NOMO-1 (cell line): ENCODE measurements at regions not wholly inside any gene's neighbourhood (a gene's known extent, or its start where the extent isn't known, plus 50 kb on each side); places are given as distances from the start of the nearest gene placed in this dataset.

ENCODE experiments used
- DNase-seq, 2 experiments: peaks; one replicate each; lab custom pipeline; 2025; ENCODE audit not compliant: unreplicated experiment in 2 of 2; lab: John Stamatoyannopoulos, UW

DNA sequence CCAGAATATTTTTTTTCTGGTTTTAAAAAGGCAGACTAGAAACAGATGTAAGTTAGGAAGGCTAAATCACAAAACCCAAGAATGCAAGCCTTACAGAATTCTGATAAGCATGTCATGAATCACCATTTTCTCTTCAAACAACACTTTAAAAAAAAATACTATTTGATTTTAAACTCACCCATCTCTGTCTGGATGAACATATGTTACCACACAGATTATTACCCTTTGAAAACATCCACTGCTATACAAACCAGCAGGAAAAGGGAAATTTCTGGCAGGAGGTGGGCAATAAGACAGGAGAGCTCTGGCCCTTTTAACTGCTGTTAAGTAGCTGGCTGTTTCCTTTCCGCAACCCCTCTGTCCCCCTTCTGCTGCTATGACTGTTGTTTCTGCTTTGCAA lies 317.7 kb upstream of the NOCT start:
- DNase-seq = no peak

DNA sequence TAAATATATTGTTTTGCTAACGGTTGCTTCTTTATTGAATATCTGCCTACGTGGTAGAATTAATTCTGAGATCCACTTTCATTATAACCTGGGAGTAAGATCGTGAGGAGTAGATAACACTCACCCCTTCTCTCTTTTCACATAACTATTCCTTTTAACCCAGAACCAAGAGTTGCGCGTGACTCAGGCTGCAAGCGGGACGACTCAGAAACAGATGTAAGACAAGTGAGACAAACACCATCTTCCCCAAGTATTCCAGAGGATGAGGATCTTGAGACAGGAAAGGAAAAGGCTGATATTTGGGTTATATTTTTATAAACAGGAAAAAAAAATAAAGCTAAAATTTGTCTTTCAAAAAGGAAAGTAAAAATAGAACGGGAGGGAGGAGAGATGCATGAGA lies 318.8 kb upstream of the NOCT start:
- DNase-seq = no peak

DNA sequence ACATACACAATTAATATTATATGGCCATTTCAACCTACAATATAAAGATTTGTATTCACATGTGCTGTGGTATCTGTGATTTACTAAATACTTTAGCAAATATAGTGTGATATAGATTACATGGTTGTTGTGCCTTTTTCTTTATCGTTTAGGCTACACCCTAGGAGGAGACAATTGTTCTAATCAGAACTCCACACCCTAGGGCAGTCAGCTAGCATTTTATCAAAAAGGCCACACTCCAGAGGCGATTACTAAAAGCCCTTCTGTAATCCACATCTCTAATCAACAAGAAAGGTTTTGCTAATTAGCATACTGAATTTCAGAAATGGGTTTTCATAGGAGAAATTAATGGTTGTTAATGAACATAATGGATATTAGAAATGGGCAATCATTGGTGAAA lies 319.5 kb upstream of the NOCT start:
- DNase-seq = no peak

DNA sequence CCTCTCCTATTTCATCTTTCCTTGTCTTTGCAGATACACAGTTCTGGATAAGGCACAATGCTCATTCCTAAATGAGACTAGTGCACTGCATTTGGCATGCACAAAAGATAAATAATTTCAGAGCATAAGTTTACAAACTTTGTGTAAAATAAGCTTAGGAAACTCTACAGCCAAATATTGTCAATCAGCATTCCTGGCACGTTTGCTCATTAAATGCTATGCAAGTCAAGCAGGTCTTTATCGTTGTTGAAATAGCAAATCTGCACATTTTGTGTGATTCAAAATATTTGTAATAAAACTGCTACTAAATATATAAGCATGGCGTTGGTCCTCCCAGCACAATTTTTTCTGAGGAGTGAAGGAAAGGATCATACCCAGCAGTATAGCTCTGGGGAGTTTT lies 322.1 kb upstream of the NOCT start:
- DNase-seq = no peak

DNA sequence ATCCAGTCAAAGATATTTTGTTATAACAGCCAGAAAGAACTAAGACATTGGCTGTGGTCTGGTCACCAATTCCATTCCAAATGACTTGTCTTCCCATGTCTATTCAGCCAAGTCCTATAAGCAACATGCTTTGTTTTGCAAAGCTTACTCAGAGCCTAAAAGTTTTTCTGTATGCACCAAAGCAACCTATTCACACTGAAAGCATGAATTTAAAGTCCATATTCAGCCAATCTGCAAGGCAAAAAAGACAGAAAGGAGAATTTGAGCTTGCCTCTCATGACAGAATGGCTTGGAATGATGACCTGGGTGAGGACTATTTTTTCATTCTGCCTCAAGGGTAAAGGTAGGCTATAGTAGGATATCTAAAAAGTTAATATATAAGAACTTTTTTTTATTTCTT lies 323.2 kb upstream of the NOCT start:
- no peak for DNase-seq

DNA sequence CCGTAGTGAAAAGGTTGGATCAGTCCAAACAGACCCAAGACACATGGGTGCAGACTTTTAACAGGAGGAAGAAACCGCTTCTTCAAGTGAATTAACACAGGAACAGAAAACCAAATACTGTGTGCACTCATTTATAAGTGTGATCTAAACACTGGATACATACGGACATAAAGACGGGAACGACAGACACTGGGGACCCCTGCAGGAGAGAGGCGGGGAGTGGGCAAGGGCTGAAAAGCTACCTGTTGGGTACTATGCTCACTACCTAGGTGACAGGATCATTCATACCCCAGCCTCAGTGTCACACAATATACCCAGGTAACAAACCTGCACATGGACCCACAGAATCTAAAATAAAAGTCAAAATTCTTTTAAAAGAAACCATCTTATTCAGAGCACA lies 326.0 kb upstream of the NOCT start:
- no peak for DNase-seq

DNA sequence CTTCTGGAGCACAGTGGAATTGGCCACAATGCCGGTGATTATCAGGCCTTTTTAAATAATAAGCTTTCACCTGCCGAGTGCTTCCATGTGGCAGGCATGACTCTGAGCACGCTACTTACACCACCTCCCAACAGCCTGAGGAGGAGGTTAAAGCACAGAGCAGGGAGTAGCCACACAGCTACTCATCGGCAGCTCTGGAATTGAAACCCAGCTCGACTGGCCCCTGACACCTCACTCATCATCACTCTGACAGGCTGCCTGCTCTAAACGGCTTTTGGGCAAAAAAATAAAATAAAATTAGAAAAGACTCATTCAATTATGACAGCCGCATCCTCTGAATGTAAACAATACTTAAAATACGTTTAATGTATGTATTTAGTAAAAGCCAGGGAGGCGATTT lies 326.4 kb upstream of the NOCT start:
- no peak for DNase-seq

DNA sequence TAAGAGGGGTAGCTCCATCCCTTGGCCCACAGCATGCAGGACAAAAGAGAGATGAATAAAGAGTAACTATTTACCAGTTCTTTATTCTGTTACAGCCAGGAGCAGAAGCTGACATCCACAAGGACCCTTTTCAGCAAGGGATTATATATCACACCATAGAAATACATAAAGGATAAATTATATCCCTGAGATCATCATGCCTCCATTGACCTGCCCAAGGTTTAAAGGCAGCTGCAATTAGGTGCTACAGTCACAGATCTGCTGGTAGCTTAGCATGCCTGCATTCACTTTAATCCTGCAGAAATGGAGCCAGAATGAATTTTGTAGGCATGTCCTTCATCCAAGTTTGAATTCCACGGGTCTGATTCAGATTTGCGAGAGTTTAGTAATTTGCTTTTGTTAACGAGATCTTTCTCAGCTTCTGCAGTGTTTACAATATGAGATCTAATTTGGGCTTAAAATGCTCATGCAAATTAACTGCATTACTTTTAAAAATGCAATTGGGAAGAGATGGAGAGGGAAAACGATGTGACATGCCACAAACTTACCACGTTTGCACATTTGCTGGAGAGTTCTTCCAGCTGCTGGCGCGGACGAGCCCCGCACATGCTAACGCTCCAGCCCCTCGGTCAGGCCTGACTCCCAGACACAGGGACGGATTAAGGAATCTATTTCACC lies 327.0 kb upstream of the NOCT start:
- no peak for DNase-seq

DNA sequence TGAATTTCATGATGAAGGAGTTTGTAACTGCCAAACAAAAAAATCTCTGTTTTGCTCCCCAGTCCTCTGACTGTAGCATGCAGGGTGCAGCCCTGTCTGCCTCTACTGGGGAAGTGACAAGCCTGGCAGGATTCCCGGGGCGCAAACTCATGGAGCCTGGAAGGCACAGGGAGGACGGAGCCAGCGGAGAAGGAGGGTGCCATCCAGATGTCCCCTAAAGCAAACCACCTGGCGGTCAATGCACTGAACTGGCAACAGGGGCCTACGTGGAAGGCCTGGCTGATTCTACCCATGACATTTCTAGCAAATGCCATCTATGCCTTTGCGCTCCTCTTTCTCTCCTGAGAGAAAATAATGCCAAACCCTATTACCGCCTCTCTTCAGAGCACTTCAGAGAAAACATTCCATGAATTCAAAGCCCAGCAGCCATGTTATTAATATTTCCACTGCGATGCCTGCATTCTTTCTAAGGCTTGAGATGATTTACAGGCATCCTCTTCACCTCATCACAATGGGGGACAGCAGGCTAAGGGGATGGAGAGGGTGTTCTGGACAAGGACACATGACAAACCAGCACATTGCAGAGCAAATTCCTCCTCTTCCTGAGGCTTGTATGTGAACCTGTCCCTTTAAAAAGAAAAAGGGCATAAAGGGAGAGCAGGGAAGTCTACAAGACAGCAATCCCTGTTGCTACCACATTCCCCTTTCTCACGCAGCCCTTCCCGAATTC lies 329.3 kb upstream of the NOCT start:
- no peak for DNase-seq

DNA sequence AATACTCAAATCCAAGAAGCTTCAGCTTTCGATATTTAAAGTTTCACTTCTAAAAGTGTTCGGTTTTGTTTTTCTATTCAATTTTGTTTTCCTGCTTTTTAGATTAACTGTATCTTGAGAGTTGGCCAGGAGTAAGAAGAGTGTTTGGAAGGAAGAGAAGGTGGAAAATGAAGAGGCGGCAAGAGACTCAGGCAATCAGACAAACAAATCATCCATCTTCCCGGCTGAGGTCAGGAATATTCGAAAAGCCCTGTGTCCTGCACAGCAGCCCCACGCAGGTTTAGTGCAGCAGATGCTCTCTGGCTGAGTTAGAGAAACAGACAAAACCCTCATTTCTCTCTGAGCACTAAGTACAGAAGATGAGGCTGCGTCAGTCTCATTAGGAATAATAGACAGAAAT lies 330.3 kb upstream of the NOCT start:
- no peak for DNase-seq

DNA sequence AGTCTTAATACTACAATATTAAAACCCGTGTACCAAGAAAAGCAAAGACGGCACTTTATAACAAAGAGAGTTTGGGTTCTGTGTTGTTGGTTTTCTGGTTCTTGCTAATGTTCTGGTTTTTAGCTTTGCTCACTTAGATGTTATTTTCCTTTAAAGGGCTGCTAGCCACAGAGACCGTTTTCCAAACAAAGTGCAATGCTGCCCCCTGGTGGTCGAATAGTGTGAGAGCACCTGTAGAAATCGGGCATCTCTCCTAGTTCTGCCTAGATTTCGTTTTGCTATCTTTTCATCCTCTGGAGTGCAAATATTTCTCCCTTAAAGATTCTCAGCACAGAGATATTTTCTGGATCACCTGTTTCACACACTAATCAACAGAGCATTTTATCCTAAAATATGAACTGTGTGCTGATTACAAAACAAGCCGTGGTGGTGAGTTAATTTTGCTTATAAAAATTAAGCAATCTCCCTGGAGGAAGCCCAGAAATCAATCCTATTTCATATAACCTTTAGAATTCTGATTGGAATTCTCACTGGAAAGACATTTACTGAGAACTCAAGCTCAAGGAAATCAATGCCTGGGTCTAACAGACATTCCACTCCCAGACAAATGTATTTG lies 334.5 kb upstream of the NOCT start:
- peak; percentile 4 to 48 for DNase-seq

DNA sequence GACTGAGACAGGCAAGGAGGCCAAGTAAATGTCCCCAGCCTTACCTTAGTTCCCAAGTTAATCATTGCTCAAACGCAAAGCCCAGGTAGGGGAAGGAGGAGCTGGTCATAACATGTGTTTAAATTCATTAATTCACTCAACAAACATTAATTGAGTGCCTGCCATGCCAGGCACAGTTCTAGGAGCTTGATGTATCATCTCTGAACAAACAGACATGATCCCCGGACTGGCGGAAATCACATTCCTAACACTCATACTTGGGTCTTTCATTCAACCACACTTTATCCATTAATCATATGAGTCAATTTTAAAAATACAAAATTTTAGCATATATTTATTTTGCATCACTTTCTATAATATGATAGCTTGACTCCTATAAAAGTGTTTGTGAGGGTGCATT lies 335.3 kb upstream of the NOCT start:
- no peak for DNase-seq

DNA sequence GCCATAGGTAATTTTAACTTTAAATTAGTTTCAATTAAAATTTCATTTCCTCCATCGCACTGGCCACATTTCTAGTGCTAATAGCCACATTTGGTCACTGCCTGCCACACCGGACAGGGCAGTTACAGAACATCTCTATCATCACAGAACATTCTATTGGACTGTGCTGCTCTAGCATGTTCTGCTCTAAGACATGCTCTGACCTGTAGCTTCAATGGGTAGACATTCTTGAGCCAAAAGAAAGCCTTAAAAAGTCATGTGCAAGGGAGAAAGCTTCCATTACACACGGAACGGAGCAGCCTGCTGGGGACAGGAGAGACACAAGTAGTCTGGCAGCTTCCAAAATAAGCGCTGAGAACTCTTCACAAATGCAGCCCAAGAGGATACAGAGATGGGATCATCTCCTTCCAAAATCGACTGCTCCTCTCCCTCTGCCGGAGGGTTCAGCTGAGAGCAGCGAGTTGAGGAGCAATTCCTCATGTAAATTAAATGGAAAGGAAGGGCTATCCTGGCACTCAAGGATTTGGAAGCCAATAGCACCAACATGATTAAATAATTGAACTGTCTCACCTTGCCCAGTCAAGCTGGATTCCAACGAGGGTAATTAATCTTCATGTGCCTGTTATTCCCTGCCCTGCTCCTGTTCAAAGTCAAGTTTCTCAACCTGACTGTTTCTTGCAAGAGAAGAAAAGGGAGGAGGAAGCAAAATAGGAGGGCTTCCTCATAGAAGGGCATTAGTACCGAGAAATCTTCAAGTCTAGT lies 336.4 kb upstream of the NOCT start:
- DNase-seq = no peak

DNA sequence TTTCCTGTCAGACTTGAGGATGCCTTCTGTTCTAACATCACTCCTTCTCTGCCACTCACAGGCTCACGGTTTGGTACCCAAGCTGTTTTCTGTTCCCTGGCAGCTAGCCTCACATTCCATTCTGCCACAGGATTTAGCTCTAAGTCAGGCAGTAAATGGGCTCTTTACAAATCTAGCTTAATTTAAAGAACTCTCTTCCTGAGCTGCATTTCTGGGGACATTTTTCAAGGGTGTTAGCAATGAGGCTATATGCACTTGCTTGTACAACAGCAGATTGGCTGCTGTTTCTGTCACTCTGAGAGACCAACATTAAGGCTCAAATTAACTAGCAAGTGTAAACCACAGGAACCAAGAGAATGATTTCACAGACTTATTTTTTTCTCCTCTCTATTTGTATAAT lies 337.8 kb upstream of the NOCT start:
- DNase-seq = no peak

DNA sequence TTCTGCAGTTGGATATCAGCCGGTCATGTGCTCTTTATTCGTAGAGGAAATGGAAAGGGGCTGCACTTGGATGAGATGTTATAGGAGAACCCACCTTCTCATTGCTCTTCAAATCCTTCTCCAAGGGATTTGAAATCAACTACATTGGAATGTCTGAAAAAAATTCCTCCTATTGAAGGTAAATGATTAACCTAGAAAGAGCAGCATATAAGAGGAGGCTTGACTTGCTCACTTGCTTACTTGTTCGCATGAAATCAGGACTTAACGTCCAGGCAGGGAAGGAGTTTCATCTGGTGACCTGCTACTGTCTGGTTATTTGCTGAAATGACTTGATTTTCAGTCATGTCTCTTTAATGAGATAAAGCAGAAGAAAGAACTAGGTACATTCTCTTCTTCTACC lies 338.4 kb upstream of the NOCT start:
- DNase-seq = no peak

DNA sequence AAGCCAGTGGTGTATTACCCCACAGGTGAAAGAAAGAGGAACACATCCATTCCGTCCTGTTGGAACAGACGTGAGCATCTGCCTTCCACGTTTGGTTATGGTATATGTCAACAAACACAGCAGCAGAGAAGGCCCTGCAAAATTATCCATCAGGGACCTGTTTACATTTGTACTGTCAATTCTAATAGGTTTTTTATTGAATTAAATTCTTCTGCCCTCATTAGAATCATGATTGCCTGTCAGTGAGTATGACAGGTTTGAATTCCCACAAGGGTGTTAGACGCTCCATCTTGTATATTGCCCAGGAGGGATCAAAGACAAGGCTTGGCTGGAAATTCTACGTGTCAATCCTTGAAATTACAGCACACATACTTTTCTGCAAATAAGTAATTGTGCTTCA lies 339.9 kb upstream of the NOCT start:
- DNase-seq = no peak

DNA sequence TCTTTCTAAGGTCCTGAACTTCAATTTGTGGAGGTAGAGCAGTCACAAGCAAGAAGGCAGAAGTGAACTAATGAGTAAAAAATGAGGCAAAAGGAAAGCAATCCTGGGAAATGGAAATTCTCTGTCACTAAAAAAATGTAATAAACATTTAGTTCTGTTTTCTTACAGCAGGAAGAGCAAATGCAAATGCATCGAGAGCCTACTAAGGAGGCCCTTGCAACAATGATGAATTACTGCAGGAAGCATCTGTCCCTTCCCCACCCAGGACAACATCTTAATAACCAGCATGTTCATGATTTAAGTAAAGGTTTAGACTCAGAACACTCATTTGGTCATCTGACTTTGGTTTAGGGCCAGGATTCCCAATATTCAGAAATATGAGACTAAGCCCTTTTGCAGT lies 341.4 kb upstream of the NOCT start:
- DNase-seq = no peak

DNA sequence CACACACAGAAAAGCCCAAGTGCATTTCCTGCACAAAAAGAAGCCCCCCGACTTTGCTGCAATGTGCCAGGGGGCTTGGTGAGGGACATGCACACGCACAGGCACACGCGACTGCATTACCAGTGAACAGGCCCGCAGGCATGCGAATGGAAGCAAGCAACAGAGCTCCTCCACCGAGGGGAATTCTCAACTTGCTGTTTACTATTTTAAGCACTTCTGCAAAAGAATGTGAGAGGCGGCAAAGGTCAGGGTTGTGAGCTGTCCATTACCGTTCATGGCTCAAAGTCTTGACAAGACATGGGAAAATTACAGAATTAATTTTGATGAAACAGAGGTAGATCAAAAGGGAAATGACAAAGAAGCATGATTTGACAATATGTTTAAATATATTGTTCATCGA lies 342.5 kb upstream of the NOCT start:
- DNase-seq = no peak

DNA sequence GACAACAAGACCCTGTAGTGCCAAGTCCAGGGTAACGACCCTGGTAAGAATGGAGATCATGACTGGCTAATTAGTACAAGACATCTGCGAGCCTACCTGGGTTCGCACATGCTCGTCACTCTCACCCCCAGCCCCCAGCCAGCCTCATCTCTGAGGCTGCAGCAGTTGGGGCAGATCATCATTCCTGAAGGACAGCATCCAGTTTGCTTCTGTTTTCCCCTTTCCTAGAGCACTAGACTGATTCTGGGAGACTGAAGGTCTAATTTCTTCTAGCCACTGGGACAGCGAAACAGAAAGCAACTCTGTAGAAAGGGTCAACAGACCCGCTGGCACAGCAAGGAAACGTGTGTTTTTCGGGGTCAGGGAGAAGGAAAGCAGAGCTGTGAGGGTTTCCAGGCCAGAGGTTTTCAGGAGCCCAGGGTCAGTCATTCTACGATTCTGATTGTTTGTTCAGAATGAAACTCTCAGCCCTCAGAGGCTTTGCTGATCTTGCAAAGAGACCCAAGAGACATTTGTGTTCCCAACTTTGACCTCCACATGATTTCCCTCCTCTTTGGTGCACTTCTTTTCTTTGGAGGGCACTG lies 343.1 kb upstream of the NOCT start:
- DNase-seq = no peak

DNA sequence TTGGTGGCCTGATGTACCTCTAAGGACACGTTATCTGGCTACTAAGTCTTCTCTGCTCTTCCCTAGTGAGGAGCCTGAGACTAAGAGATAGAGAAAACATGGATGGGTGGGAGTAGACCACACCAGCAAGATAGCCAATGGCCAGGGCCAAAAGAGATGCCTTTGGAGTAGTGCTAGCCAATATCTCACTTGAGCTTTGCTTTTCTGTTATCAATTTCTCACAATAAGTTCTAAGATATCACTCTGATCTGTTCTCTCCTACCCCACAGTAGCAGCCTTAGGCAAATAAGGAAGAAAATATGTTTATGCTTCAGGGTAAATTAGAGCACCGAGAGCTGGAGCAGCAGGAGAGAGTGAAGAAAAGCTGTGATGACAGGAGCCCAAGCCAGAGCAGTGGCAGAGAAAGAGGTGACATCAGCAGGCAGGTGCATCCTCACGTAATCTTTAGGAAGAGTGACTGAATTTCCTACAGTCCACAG lies 343.9 kb upstream of the NOCT start:
- DNase-seq = no peak

DNA sequence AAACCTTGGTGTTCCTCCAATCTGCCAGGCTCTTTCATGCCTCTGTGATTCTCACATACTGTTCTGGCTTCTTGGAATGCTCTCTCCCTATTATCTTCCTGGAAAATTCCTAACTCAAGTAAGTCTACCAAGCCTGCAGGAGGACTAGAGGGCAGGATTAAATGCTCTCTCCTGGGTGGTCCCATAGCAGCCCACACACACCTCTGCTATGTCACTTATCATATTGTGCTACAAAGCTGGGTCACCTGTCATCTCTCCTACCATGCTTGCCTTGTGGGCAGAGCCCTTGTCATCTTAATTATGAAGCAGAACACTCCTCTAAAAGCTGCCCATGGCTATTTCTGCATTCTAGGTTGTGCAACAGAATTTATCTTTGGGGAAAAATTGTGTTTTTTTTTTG lies 344.5 kb upstream of the NOCT start:
- no peak for DNase-seq
